ENCODE measurements at regions not wholly inside any gene's neighbourhood (a gene's known extent, or its start where the extent isn't known, plus 50 kb on each side); places are given as distances from the start of the nearest gene placed in this dataset.

GRCh38 chr16:59039066-59039720, 305.1 kb upstream of the GOT2 start:
- H3K27ac ChIP-seq (ENCODE audit: extremely low read length, insufficient read depth, low read length): no peak overlapping the region
- no peaks in the 10 kb centered on the region for H3K9me3 ChIP-seq (ENCODE audit: low read length)
- BruUV-seq (replicated peaks): no TSS peak
- ATAC-seq (no peak), FAIRE-seq (no peak), DNase-seq (ENCODE audit: low spot score) (no peak)
- H3K4me3 ChIP-seq (replicated peaks in 1 of 3; ENCODE audit: insufficient read depth in 1 of 3, low read depth in 2 of 3, low read length in 3 of 3): no peak overlapping the region
- in situ Hi-C loops (cut with HindIII; ENCODE audit: extremely low pct_ligation_motif_present, low pct_unique_long_range_greater_than_20kb) (no loop called here), intact Hi-C loops (cut with micrococcal nuclease; ENCODE audit: unreplicated experiment) (no loop called here)
- H2AFZ ChIP-seq (ENCODE audit: low read length): no peak overlapping the region
- WGBS (ENCODE audit: low lambda C conversion rate): 7% methylated on average over 3 of the region's 3 CpGs
- H3K36me3 ChIP-seq (replicated peaks in 1 of 2; ENCODE audit: control insufficient read depth in 1 of 2, insufficient read depth in 2 of 2, low read length in 2 of 2): no peaks in the 10 kb centered on the region
- no peaks in the 10 kb centered on the region for H3K27me3 ChIP-seq (ENCODE audit: control insufficient read depth in 1 of 2, insufficient read depth in 2 of 2, low read length in 2 of 2)
- no peaks in the 10 kb centered on the region for H3K4me1 ChIP-seq (ENCODE audit: insufficient read depth, low read length)
- H3K79me2 ChIP-seq (ENCODE audit: insufficient read depth, low read length): no peaks in the 10 kb centered on the region
- H4K20me1 ChIP-seq (ENCODE audit: insufficient read depth, low read length): no peaks in the 10 kb centered on the region
- no peak overlapping the region for H3K4me2 ChIP-seq (ENCODE audit: low read depth, low read length)
- CTCF ChIA-PET (ENCODE audit: low intra/inter-chr PET ratio, low total read pairs): no interaction called here
- no peak overlapping the region for H3K9ac ChIP-seq (ENCODE audit: insufficient read depth, low read depth, low read length)
- POLR2A ChIA-PET: no interaction called here
- TF ChIP-seq ZC3H4 (CRISPR knock-in tag; IDR thresholded peaks at IDR 0.05; ENCODE audit: borderline replicate concordance) (no peak), PRMT3 (CRISPR knock-in tag; IDR thresholded peaks at IDR 0.05; ENCODE audit: borderline replicate concordance, low read depth) (no peak), ZXDC (CRISPR knock-in tag; IDR thresholded peaks at IDR 0.05) (no peak), TOPORS (CRISPR knock-in tag; IDR thresholded peaks at IDR 0.05) (no peak), ZHX2 (IDR thresholded peaks at IDR 0.05; ENCODE audit: low read depth) (no peak), ZHX2 (CRISPR knock-in tag; IDR thresholded peaks at IDR 0.05; ENCODE audit: borderline replicate concordance) (no peak), ZNF335 (CRISPR knock-in tag; IDR thresholded peaks at IDR 0.05) (no peak), TBX2 (CRISPR knock-in tag; IDR thresholded peaks at IDR 0.05; ENCODE audit: borderline replicate concordance) (no peak), ADNP (CRISPR knock-in tag; IDR thresholded peaks at IDR 0.05) (no peak), GTF3A (CRISPR knock-in tag; conservative IDR thresholded peaks at IDR 0.05) (no peak), ZNF362 (CRISPR knock-in tag; IDR thresholded peaks at IDR 0.05; ENCODE audit: borderline replicate concordance) (no peak), EHMT2 (IDR thresholded peaks at IDR 0.05; ENCODE audit: borderline replicate concordance, low read depth, low read length) (no peak)

Measured in HepG2 (cell line).